Trophoblast cell (in vitro differentiated cells and primary cell): ENCODE measurements at regions not wholly inside any gene's neighbourhood (a gene's known extent, or its start where the extent isn't known, plus 50 kb on each side); places are given as distances from the start of the nearest gene placed in this dataset.
A peak's percentile ranks its signal among the peaks of the same experiment; 100 is the strongest.
"Not testable (repeated sequence)": the region's sequence is repeated elsewhere in the genome, so short reads cannot be mapped to it uniquely, and the experiment has no call there.

Experiments used
- DNase-seq, 2 donors: peaks; one replicate each; pipeline ENCODE4 v3.0.0-alpha.2; 2016
- H2AFZ ChIP-seq: 2 replicates; pipeline ENCODE4 v1.6.1; 2013; ENCODE audit warnings: low read length, moderate library complexity, mild to moderate bottlenecking; ENCODE audit not compliant: insufficient read depth, poor library complexity
- H2AK5ac ChIP-seq: 2 replicates; pipeline ENCODE4 v1.6.1; 2013; ENCODE audit warnings: mild to moderate bottlenecking, low read length
- H2BK120ac ChIP-seq: 2 replicates; pipeline ENCODE4 v1.6.1; 2013; ENCODE audit warnings: low read length, mild to moderate bottlenecking, moderate library complexity; ENCODE audit not compliant: insufficient read depth, poor library complexity
- H2BK12ac ChIP-seq: 2 replicates; pipeline ENCODE4 v1.6.1; 2013; ENCODE audit warnings: mild to moderate bottlenecking, low read length, moderate library complexity
- H2BK5ac ChIP-seq: 2 replicates; pipeline ENCODE4 v1.6.1; 2013; ENCODE audit warnings: low read length, low read depth, moderate library complexity, mild to moderate bottlenecking; ENCODE audit not compliant: poor library complexity
- H3K14ac ChIP-seq: 2 replicates; pipeline ENCODE4 v1.6.1; 2013; ENCODE audit warnings: mild to moderate bottlenecking, low read length
- H3K18ac ChIP-seq: 2 replicates; pipeline ENCODE4 v1.6.1; 2013; ENCODE audit warnings: mild to moderate bottlenecking, low read length
- H3K23ac ChIP-seq: 2 replicates; pipeline ENCODE4 v1.6.1; 2013; ENCODE audit warnings: low read length
- H3K27ac ChIP-seq: 2 replicates; pipeline ENCODE4 v1.5.1; 2013; ENCODE audit warnings: low read depth, mild to moderate bottlenecking, inconsistent platforms, low read length, moderate library complexity
- H3K27me3 ChIP-seq: 2 replicates; pipeline ENCODE4 v1.6.1; 2013; ENCODE audit warnings: inconsistent platforms, mild to moderate bottlenecking, low read length, moderate library complexity; ENCODE audit not compliant: insufficient read depth
- H3K36me3 ChIP-seq, 2 experiments: 1 replicate in 1 of 2; 2 replicates in 1 of 2; pipeline ENCODE4 v1.6.1; 2013; ENCODE audit warnings: low read length in 2 of 2, mild to moderate bottlenecking in 2 of 2, moderate library complexity in 1 of 2; ENCODE audit not compliant: insufficient read depth in 2 of 2, control insufficient read depth in 1 of 2
- H3K4ac ChIP-seq: 2 replicates; pipeline ENCODE4 v1.6.1; 2013; ENCODE audit warnings: low read depth, mild to moderate bottlenecking, low read length, moderate library complexity
- H3K4me1 ChIP-seq, 2 experiments: 1 replicate in 1 of 2; 2 replicates in 1 of 2; pipeline ENCODE4 v1.6.1; 2013; ENCODE audit warnings: low read length in 2 of 2, mild to moderate bottlenecking in 2 of 2, moderate library complexity in 1 of 2; ENCODE audit not compliant: insufficient read depth in 2 of 2, control insufficient read depth in 1 of 2
- H3K4me2 ChIP-seq: 2 replicates; pipeline ENCODE4 v1.6.1; 2013; ENCODE audit warnings: inconsistent platforms, mild to moderate bottlenecking, low read length, moderate library complexity
- H3K4me3 ChIP-seq: 2 replicates; pipeline ENCODE4 v1.5.1; 2013; ENCODE audit warnings: mild to moderate bottlenecking, low read depth, low read length, inconsistent platforms
- H3K79me1 ChIP-seq: one replicate; pipeline ENCODE4 v1.6.1; 2013; ENCODE audit warnings: low read length
- H3K79me2 ChIP-seq: 2 replicates; pipeline ENCODE4 v1.6.1; 2013; ENCODE audit warnings: low read length, mild to moderate bottlenecking; ENCODE audit not compliant: control insufficient read depth, insufficient read depth, poor library complexity
- H3K9ac ChIP-seq: 2 replicates; pipeline ENCODE4 v1.6.1; 2013; ENCODE audit warnings: mild to moderate bottlenecking, low read length
- H3K9me3 ChIP-seq: 2 replicates; pipeline ENCODE4 v1.6.1; 2013; ENCODE audit warnings: low read depth, mild to moderate bottlenecking, control low read depth, inconsistent platforms, low read length; ENCODE audit not compliant: insufficient read depth
- H4K12ac ChIP-seq: 2 replicates; pipeline ENCODE4 v1.6.1; 2013; ENCODE audit warnings: low read depth, mild to moderate bottlenecking, low read length, moderate library complexity
- H4K8ac ChIP-seq: 2 replicates; pipeline ENCODE4 v1.6.1; 2013; ENCODE audit warnings: low read depth, mild to moderate bottlenecking, low read length, moderate library complexity
- H4K91ac ChIP-seq: one replicate; pipeline ENCODE4 v1.6.1; 2013; ENCODE audit warnings: low read depth, mild to moderate bottlenecking, low read length, moderate library complexity
- WGBS: extraction: QIAGEN DNeasy Blood & Tissue Kit; methylation state at CpG from one replicate; pipeline ENCODE4 v1.1.7; 2013; ENCODE audit warnings: missing lambda C conversion rate; ENCODE audit not compliant: insufficient read length, insufficient coverage; ENCODE audit errors: extremely low coverage; 5-methylcytosine and 5-hydroxymethylcytosine counted together

DNA sequence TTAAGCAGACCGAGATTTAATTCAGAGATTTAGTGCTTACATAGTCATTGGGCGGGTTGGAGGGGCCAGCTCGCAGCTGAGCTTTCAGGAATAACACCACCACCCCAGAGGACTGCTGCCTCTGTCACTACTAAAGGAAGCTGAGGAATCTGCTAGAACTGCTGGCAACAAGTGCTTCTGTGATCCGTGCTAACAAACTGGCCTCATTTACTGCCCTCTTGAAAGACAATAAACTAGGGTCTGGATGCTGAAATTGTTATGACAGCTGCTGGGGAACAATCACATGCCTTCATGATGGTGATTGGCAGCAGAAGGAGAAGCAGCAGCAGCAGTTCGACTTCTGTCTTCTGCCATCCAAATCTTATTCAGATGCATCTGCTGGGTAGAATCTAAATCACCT lies 285.5 kb upstream of the TAC1 start:
- no peak for DNase-seq
- no peak overlapping the region for H2AK5ac ChIP-seq
- no peak overlapping the region for H3K27ac ChIP-seq
- no peak overlapping the region for H3K4me3 ChIP-seq
- H2AFZ ChIP-seq, result no peak overlapping the region
- H2BK120ac ChIP-seq, result no peak overlapping the region
- no peak overlapping the region for H2BK12ac ChIP-seq
- H3K23ac ChIP-seq, result no peak overlapping the region
- H3K79me1 ChIP-seq, result no peaks in the 10 kb centered on the region
- H4K91ac ChIP-seq, result no peak overlapping the region
- H3K27me3 ChIP-seq, result no peaks in the 10 kb centered on the region
- no peak overlapping the region for H3K18ac ChIP-seq
- H3K9ac ChIP-seq, result no peak overlapping the region
- no peak overlapping the region for H3K14ac ChIP-seq
- no peaks in the 10 kb centered on the region for H3K4me1 ChIP-seq
- H3K4me2 ChIP-seq, result no peak overlapping the region
- no peaks in the 10 kb centered on the region for H3K79me2 ChIP-seq
- no peaks in the 10 kb centered on the region for H3K36me3 ChIP-seq
- no CpG with 5 or more reads among the region's 5 CpGs for WGBS
- H3K9me3 ChIP-seq, result no peaks in the 10 kb centered on the region
- no peak overlapping the region for H2BK5ac ChIP-seq
- no peak overlapping the region for H3K4ac ChIP-seq
- H4K8ac ChIP-seq, result no peak overlapping the region
- no peak overlapping the region for H4K12ac ChIP-seq

DNA sequence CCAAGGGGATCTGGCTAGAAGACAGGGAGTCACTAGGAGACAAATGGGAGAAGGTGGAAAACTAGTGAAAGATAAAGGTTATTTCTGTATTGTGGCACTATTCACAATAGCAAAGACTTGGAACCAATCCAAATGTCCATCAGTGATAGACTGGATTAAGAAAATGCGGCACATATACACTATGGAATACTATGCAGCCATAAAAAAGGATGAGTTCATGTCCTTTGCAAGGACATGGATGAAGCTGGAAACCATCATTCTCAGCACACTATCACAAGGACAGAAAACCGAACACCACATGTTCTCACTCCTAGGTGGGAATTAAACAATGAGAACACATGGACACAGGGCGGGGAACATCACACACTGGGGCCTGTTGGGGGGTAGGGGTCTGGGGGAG lies 282.4 kb upstream of the TAC1 start:
- H3K4ac ChIP-seq, H2AFZ ChIP-seq, H2BK120ac ChIP-seq, H3K4me1 ChIP-seq, H3K79me1 ChIP-seq, H3K4me2 ChIP-seq, H4K91ac ChIP-seq, H2BK12ac ChIP-seq, H2BK5ac ChIP-seq, H4K12ac ChIP-seq, H3K14ac ChIP-seq, H3K27ac ChIP-seq, H3K36me3 ChIP-seq, H3K18ac ChIP-seq, H2AK5ac ChIP-seq, DNase-seq, H3K79me2 ChIP-seq, H4K8ac ChIP-seq, H3K4me3 ChIP-seq, H3K27me3 ChIP-seq, H3K23ac ChIP-seq, H3K9me3 ChIP-seq, H3K9ac ChIP-seq: not testable (repeated sequence)
- WGBS, result no CpG with 5 or more reads among the region's 3 CpGs

DNA sequence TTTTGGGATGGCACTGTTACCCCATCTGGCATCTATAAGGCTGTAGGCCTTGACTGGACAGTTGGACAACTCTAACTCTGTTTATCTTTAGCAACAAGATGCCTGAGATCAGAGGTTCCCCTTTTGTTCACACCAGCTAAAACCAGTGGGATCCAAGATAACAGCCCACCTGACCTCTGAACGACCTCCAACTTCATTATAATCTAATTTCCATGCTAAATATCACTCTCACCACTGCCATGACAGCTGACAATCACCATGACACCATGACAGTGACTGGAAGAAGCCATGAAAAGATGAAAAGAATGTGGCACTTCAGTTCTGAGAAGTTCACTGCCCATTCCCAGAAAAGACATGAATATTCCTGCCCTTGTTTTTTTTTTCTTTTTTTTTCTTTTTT lies 281.4 kb upstream of the TAC1 start:
- Histone ChIP-seq H3K27ac (no peak overlapping the region), H2AK5ac (no peak overlapping the region), H3K79me2 (no peaks in the 10 kb centered on the region), H3K14ac (no peak overlapping the region), H3K23ac (no peak overlapping the region), H2BK120ac (no peak overlapping the region), H2BK12ac (no peak overlapping the region), H3K79me1 (no peaks in the 10 kb centered on the region), H3K9ac (no peak overlapping the region), H3K9me3 (no peaks in the 10 kb centered on the region), H3K4me3 (no peak overlapping the region), H4K12ac (no peak overlapping the region), H3K27me3 (no peaks in the 10 kb centered on the region), H4K8ac (no peak overlapping the region), H3K4me1 (peaks cover 0 to 2% of the 10 kb centered on the region in 2 experiments), H3K18ac (no peak overlapping the region), H3K4ac (no peak overlapping the region), H3K4me2 (no peak overlapping the region), H2AFZ (no peak overlapping the region), H4K91ac (no peak overlapping the region), H3K36me3 (no peaks in the 10 kb centered on the region), H2BK5ac (no peak overlapping the region)
- DNase-seq, result no peak
- no CpG with 5 or more reads among the region's 1 CpG for WGBS

DNA sequence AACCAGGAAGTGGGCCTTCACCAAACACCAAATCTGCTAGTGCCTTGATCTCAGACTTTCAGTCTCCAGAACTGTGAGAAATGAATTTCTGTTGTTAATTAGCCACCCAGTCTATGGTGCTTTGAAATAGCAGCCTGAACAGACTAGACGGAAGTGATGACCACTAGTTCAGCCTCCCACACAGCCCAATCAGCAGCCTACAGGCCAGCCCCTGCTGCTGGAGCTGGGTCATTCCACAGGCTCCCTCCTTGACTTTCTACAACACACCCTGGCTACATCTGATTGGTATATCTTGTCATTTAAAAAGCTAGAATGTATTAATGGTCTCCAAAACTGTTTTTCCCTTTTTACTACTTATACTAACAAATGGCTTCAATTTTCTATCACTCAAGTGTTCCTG lies 277.2 kb upstream of the TAC1 start:
- peaks cover 0 to 4% of the 10 kb centered on the region in 2 experiments for H3K4me1 ChIP-seq
- H3K18ac ChIP-seq, result no peak overlapping the region
- H4K91ac ChIP-seq, result peak overlapping the region; percentile 14
- H3K4me3 ChIP-seq, result no peak overlapping the region
- H4K8ac ChIP-seq, result no peak overlapping the region
- WGBS, result no CpG with 5 or more reads among the region's 1 CpG
- no peak overlapping the region for H3K4me2 ChIP-seq
- H2BK12ac ChIP-seq, result no peak overlapping the region
- H4K12ac ChIP-seq, result no peak overlapping the region
- no peaks in the 10 kb centered on the region for H3K79me2 ChIP-seq
- no peak overlapping the region for H2BK120ac ChIP-seq
- no peak for DNase-seq
- no peaks in the 10 kb centered on the region for H3K36me3 ChIP-seq
- H3K27ac ChIP-seq, result no peak overlapping the region
- no peak overlapping the region for H3K9ac ChIP-seq
- H3K14ac ChIP-seq, result no peak overlapping the region
- no peaks in the 10 kb centered on the region for H3K27me3 ChIP-seq
- no peak overlapping the region for H2AK5ac ChIP-seq
- no peaks in the 10 kb centered on the region for H3K9me3 ChIP-seq
- H3K4ac ChIP-seq, result no peak overlapping the region
- no peak overlapping the region for H3K23ac ChIP-seq
- no peaks in the 10 kb centered on the region for H3K79me1 ChIP-seq
- H2BK5ac ChIP-seq, result no peak overlapping the region
- no peak overlapping the region for H2AFZ ChIP-seq
